H9 (cell line): ENCODE measurements at regions not wholly inside any gene's neighbourhood (a gene's known extent, or its start where the extent isn't known, plus 50 kb on each side); places are given as distances from the start of the nearest gene placed in this dataset.

Experiments used
- DNase-seq: peaks from one replicate; pipeline ENCODE4 v3.0.0-alpha.2; 2017
- H2AFZ ChIP-seq: one replicate; pipeline ENCODE4 v1.6.1; 2013; ENCODE audit warnings: mild to moderate bottlenecking, low read length, control low read depth, moderate library complexity
- H2AK5ac ChIP-seq: 2 replicates; pipeline ENCODE4 v1.6.1; 2013; ENCODE audit warnings: low read length, control low read depth, mixed read lengths; ENCODE audit not compliant: insufficient read length
- H2BK120ac ChIP-seq: one replicate; pipeline ENCODE4 v1.6.1; 2013; ENCODE audit warnings: low read depth, mild to moderate bottlenecking, low read length, control low read depth, inconsistent platforms; ENCODE audit not compliant: poor library complexity, severe bottlenecking
- H2BK12ac ChIP-seq: 2 replicates; pipeline ENCODE4 v1.6.1; 2013; ENCODE audit warnings: low read length, control low read depth, mixed read lengths, low read depth; ENCODE audit not compliant: insufficient read length
- H2BK15ac ChIP-seq: 2 replicates; pipeline ENCODE4 v1.6.1; 2013; ENCODE audit warnings: low read depth, low read length, control low read depth
- H2BK20ac ChIP-seq: one replicate; pipeline ENCODE4 v1.6.1; 2013; ENCODE audit warnings: low read depth, mild to moderate bottlenecking, low read length, control low read depth, inconsistent platforms; ENCODE audit not compliant: poor library complexity, severe bottlenecking
- H2BK5ac ChIP-seq: 2 replicates; pipeline ENCODE4 v1.6.1; 2013; ENCODE audit warnings: low read length, control low read depth, mixed read lengths; ENCODE audit not compliant: insufficient read length
- H3K14ac ChIP-seq: 2 replicates; pipeline ENCODE4 v1.6.1; 2013; ENCODE audit warnings: low read length, control low read depth; ENCODE audit not compliant: insufficient read depth
- H3K18ac ChIP-seq: 2 replicates; pipeline ENCODE4 v1.6.1; 2013; ENCODE audit warnings: low read depth, mild to moderate bottlenecking, mixed read lengths, low read length, control low read depth; ENCODE audit not compliant: insufficient read length
- H3K23ac ChIP-seq: 2 replicates; pipeline ENCODE4 v1.6.1; 2013; ENCODE audit warnings: low read length, control low read depth, mixed read lengths, low read depth; ENCODE audit not compliant: insufficient read length
- H3K23me2 ChIP-seq: 2 replicates; pipeline ENCODE4 v1.6.1; 2013; ENCODE audit warnings: low read depth, mild to moderate bottlenecking, mixed read lengths, low read length, control low read depth; ENCODE audit not compliant: insufficient read length, poor library complexity, severe bottlenecking
- H3K27ac ChIP-seq: 2 replicates; pipeline ENCODE4 v1.5.1; 2013; ENCODE audit warnings: low read length, control low read depth, mixed read lengths, low read depth; ENCODE audit not compliant: insufficient read length
- H3K27me3 ChIP-seq: 2 replicates; pipeline ENCODE4 v1.6.1; 2013; ENCODE audit warnings: low read length, control low read depth, inconsistent platforms; ENCODE audit not compliant: insufficient read depth
- H3K4ac ChIP-seq: 2 replicates; pipeline ENCODE4 v1.6.1; 2013; ENCODE audit warnings: low read depth, mild to moderate bottlenecking, control low read depth, inconsistent platforms, low read length, moderate library complexity
- H3K4me1 ChIP-seq: 2 replicates; pipeline ENCODE4 v1.6.1; 2013; ENCODE audit warnings: low read length, control low read depth, inconsistent platforms; ENCODE audit not compliant: insufficient read depth
- H3K4me2 ChIP-seq: 2 replicates; pipeline ENCODE4 v1.6.1; 2013; ENCODE audit warnings: low read length, control low read depth, mixed read lengths; ENCODE audit not compliant: insufficient read length, insufficient read depth
- H3K56ac ChIP-seq: 2 replicates; pipeline ENCODE4 v1.6.1; 2013; ENCODE audit warnings: low read depth, mild to moderate bottlenecking, mixed read lengths, low read length, control low read depth; ENCODE audit not compliant: insufficient read length
- H3K79me1 ChIP-seq: 2 replicates; pipeline ENCODE4 v1.6.1; 2013; ENCODE audit warnings: low read depth, mild to moderate bottlenecking, moderate library complexity, low read length, control low read depth, inconsistent platforms; ENCODE audit not compliant: insufficient read depth, poor library complexity, severe bottlenecking
- H3K79me2 ChIP-seq: 2 replicates; pipeline ENCODE4 v1.6.1; 2013; ENCODE audit warnings: low read length, control low read depth, inconsistent platforms; ENCODE audit not compliant: insufficient read depth
- H3K9ac ChIP-seq: 2 replicates; pipeline ENCODE4 v1.6.1; 2013; ENCODE audit warnings: low read length, control low read depth, mixed read lengths; ENCODE audit not compliant: insufficient read length; ENCODE audit errors: extremely low read depth
- H3K9me3 ChIP-seq: one replicate; pipeline ENCODE4 v1.6.1; 2013; ENCODE audit warnings: low read depth, low read length, inconsistent platforms; ENCODE audit not compliant: control insufficient read depth
- H3T11ph ChIP-seq: one replicate; pipeline ENCODE4 v1.6.1; 2013; ENCODE audit warnings: mild to moderate bottlenecking, low read length, control low read depth, inconsistent platforms
- H4K20me1 ChIP-seq: one replicate; pipeline ENCODE4 v1.6.1; 2013; ENCODE audit not compliant: control insufficient read depth, insufficient read length, insufficient read depth
- H4K5ac ChIP-seq: 2 replicates; pipeline ENCODE4 v1.6.1; 2013; ENCODE audit warnings: low read depth, mild to moderate bottlenecking, mixed read lengths, low read length, control low read depth; ENCODE audit not compliant: insufficient read length
- H4K8ac ChIP-seq: replicated peaks from 2 replicates; pipeline ENCODE4 v1.6.1; 2013; ENCODE audit warnings: low read length, control low read depth, mixed read lengths, low read depth; ENCODE audit not compliant: insufficient read length
- H4K91ac ChIP-seq: 2 replicates; pipeline ENCODE4 v1.6.1; 2013; ENCODE audit warnings: low read depth, mild to moderate bottlenecking, moderate library complexity, mixed read lengths, low read length, control low read depth; ENCODE audit not compliant: insufficient read length
- H3K27ac Mint-ChIP-seq, 3 experiments: 2 replicates in 2 of 3; 3 replicates in 1 of 3; pipeline ENCODE4 v1.8.0; 2020 to 2021; ENCODE audit warnings: mixed read lengths in 3 of 3, mild to moderate bottlenecking in 1 of 3, moderate library complexity in 1 of 3
- H3K27me3 Mint-ChIP-seq: 2 replicates; pipeline ENCODE4 v1.8.0; 2021; ENCODE audit warnings: low read depth, mild to moderate bottlenecking, moderate library complexity, mixed read lengths
- H3K36me3 Mint-ChIP-seq, 3 experiments: 2 replicates in 2 of 3; 3 replicates in 1 of 3; pipeline ENCODE4 v1.8.0; 2020 to 2021; ENCODE audit warnings: low read depth in 3 of 3, mixed read lengths in 3 of 3; ENCODE audit not compliant: insufficient read depth in 1 of 3
- H3K4me1 Mint-ChIP-seq, 2 experiments: 2 replicates each; pipeline ENCODE4 v1.8.0; 2020; ENCODE audit warnings: mixed read lengths in 2 of 2
- H3K4me3 Mint-ChIP-seq, 2 experiments: 2 replicates in 1 of 2; 3 replicates in 1 of 2; pipeline ENCODE4 v1.8.0; 2020 to 2021; ENCODE audit warnings: mild to moderate bottlenecking in 2 of 2, mixed read lengths in 2 of 2, moderate library complexity in 1 of 2
- H3K9me3 Mint-ChIP-seq, 2 experiments: 2 replicates in 1 of 2; 3 replicates in 1 of 2; pipeline ENCODE4 v1.8.0; 2020; ENCODE audit warnings: mild to moderate bottlenecking in 2 of 2, mixed read lengths in 2 of 2, moderate library complexity in 1 of 2
- WGBS: extraction: QIAGEN DNeasy Blood & Tissue Kit; methylation state at CpG from one replicate; pipeline ENCODE4 v1.1.7; 2013; ENCODE audit warnings: missing lambda C conversion rate, low lambda C conversion rate, mixed read lengths; ENCODE audit not compliant: insufficient read length; ENCODE audit errors: extremely low coverage; 5-methylcytosine and 5-hydroxymethylcytosine counted together
- TF ChIP-seq, protein P1 (sequence below): fragments of 200-600 bp; sonication (generic); conservative IDR thresholded peaks from 3 replicates; pipeline ENCODE4 v1.8.0; 2021; ENCODE audit warnings: antibody characterized with exemption, mild to moderate bottlenecking

DNA sequence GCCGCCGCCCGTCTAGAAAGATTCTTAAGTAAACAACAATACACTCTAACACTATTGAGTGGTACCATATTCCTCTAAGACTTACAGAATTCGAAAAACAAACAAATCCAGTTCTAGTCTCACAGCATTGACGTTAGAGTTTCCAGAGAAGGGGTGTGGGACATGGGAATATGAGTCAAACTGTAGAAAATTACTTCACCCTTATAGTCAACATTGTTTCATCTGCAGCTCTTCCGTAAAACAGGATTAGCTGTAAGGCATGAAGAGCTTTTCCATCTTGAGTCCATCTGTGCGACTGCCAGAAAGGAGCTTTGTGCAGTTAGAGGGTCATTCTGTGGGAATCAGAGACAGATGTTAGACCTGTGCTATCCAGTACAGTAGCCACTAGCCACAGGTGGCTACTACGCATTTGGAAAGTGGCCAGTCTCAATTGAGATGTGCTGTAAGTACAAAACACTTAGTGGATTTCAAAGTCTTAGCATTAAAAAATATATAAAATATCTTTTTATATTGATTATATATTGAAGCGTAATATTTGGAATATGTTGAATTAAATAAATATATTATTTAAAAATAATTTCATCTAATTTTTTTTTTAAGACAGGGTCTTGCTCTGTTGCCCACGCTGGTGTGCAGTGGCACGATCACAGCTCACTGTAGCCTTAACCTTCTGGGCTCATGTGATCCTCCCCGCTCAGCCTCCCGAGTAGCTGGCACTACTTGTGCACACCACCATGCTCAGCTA, 79.8 kb upstream of the MPP7 start:
- H3K4ac ChIP-seq, result no peak overlapping the region
- H3K18ac ChIP-seq, result no peak overlapping the region
- H3T11ph ChIP-seq, result no peak overlapping the region
- H3K79me2 ChIP-seq, result no peaks in the 10 kb centered on the region
- H2BK120ac ChIP-seq, result no peak overlapping the region
- H4K8ac ChIP-seq, result no peak overlapping the region
- H2BK15ac ChIP-seq, result no peak overlapping the region
- H3K23me2 ChIP-seq, result no peaks in the 10 kb centered on the region
- no peak overlapping the region for H3K27ac ChIP-seq
- H3K4me1 Mint-ChIP-seq, result 0 out of 4 replicates have a peak, but pooled peaks cover 0 to 2% of the 10 kb centered on the region in 2 experiments
- TF ChIP-seq, protein P1, sequence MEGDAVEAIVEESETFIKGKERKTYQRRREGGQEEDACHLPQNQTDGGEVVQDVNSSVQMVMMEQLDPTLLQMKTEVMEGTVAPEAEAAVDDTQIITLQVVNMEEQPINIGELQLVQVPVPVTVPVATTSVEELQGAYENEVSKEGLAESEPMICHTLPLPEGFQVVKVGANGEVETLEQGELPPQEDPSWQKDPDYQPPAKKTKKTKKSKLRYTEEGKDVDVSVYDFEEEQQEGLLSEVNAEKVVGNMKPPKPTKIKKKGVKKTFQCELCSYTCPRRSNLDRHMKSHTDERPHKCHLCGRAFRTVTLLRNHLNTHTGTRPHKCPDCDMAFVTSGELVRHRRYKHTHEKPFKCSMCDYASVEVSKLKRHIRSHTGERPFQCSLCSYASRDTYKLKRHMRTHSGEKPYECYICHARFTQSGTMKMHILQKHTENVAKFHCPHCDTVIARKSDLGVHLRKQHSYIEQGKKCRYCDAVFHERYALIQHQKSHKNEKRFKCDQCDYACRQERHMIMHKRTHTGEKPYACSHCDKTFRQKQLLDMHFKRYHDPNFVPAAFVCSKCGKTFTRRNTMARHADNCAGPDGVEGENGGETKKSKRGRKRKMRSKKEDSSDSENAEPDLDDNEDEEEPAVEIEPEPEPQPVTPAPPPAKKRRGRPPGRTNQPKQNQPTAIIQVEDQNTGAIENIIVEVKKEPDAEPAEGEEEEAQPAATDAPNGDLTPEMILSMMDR, result no peak
- H3K4me1 ChIP-seq, result no peaks in the 10 kb centered on the region
- H3K27ac Mint-ChIP-seq, result no peak overlapping the region; a peak in 1 of 7 replicates
- H3K9me3 ChIP-seq, result no peaks in the 10 kb centered on the region
- H3K79me1 ChIP-seq, result no peaks in the 10 kb centered on the region
- no peak overlapping the region for H4K5ac ChIP-seq
- no peaks in the 10 kb centered on the region for H3K36me3 Mint-ChIP-seq
- no peak overlapping the region for H3K14ac ChIP-seq
- H3K4me2 ChIP-seq, result no peak overlapping the region
- no peak overlapping the region for H2BK20ac ChIP-seq
- H2AK5ac ChIP-seq, result no peak overlapping the region
- no peak overlapping the region for H3K9ac ChIP-seq
- no peak for DNase-seq
- no CpG with 5 or more reads among the region's 13 CpGs for WGBS
- no peaks in the 10 kb centered on the region for H3K9me3 Mint-ChIP-seq
- no peak overlapping the region for H3K56ac ChIP-seq
- no peak overlapping the region for H4K91ac ChIP-seq
- H4K20me1 ChIP-seq, result no peaks in the 10 kb centered on the region
- no peaks in the 10 kb centered on the region for H3K27me3 ChIP-seq
- no peak overlapping the region for H2BK5ac ChIP-seq
- no peak overlapping the region for H2BK12ac ChIP-seq
- H3K27me3 Mint-ChIP-seq, result no peaks in the 10 kb centered on the region
- no peak overlapping the region for H2AFZ ChIP-seq
- no peak overlapping the region for H3K23ac ChIP-seq
- no peak overlapping the region for H3K4me3 Mint-ChIP-seq
